Hematopoietic multipotent progenitor cell treated with erythropoietin and hydrocortisone succinate and interleukin-3 and kit ligand, for 8 days (in vitro differentiated cells): ENCODE measurements at regions not wholly inside any gene's neighbourhood (a gene's known extent, or its start where the extent isn't known, plus 50 kb on each side); places are given as distances from the start of the nearest gene placed in this dataset.

Source experiments
- DNase-seq: peaks from one replicate; pipeline ENCODE4 v3.0.0-alpha.2; 2015

- no peak for DNase-seq
Observed at GRCh38 chr7:54810401-54810800, 51.4 kb upstream of the SEC61G start.

GRCh38 chr7:54811041-54811845, 52.2 kb upstream of the SEC61G start:
- DNase-seq, result no peak

GRCh38 chr7:54811846-54812254, 52.8 kb upstream of the SEC61G start:
- no peak for DNase-seq

- no peak for DNase-seq
Observed at GRCh38 chr7:54812756-54813322, 53.8 kb upstream of the SEC61G start.

GRCh38 chr7:54813398-54813797, 54.4 kb upstream of the SEC61G start:
- no peak for DNase-seq

GRCh38 chr7:54814401-54814800, 55.4 kb upstream of the SEC61G start:
- DNase-seq, result no peak

GRCh38 chr7:54817152-54817551, 58.1 kb upstream of the SEC61G start:
- DNase-seq, result no peak

GRCh38 chr7:54823776-54824175, 64.8 kb upstream of the SEC61G start:
- no peak for DNase-seq

- no peak for DNase-seq
Observed at GRCh38 chr7:54824655-54825054, 65.6 kb upstream of the SEC61G start.

- DNase-seq, result no peak
Observed at GRCh38 chr7:54825368-54825767, 66.4 kb upstream of the SEC61G start.

- no peak for DNase-seq
Observed at GRCh38 chr7:54827734-54828133, 68.7 kb upstream of the SEC61G start.

- DNase-seq, result no peak
Observed at GRCh38 chr7:54831046-54831643, 72.1 kb upstream of the SEC61G start.

- no peak for DNase-seq
Observed at GRCh38 chr7:54831644-54832095, 72.7 kb upstream of the SEC61G start.

- DNase-seq, result no peak
Observed at GRCh38 chr7:54833001-54833467, 74.0 kb upstream of the SEC61G start.

GRCh38 chr7:54837168-54837567, 78.2 kb upstream of the SEC61G start:
- no peak for DNase-seq

GRCh38 chr7:54837761-54838160, 78.8 kb upstream of the SEC61G start:
- no peak for DNase-seq

- DNase-seq, result no peak
Observed at GRCh38 chr7:54838175-54838910, 79.3 kb upstream of the SEC61G start.

- peak; percentile 25 for DNase-seq
Observed at GRCh38 chr7:54839575-54840213, 80.7 kb upstream of the SEC61G start.

GRCh38 chr7:54841772-54842697, 83.0 kb upstream of the SEC61G start:
- peak; percentile 18 for DNase-seq

GRCh38 chr7:54843841-54844355, 84.9 kb upstream of the SEC61G start:
- no peak for DNase-seq

GRCh38 chr7:54846273-54846672, 87.3 kb upstream of the SEC61G start:
- no peak for DNase-seq
